ENCODE measurements at regions not wholly inside any gene's neighbourhood (a gene's known extent, or its start where the extent isn't known, plus 50 kb on each side); places are given as distances from the start of the nearest gene placed in this dataset.

- Histone ChIP-seq H2AFZ (ENCODE audit: low read depth, low read length) (no peak overlapping the region), H3K4me3 (ENCODE audit: low read length) (no peak overlapping the region), H3K27ac (ENCODE audit: low read length) (no peak overlapping the region), H4K20me1 (ENCODE audit: insufficient read depth, low read length) (no peaks in the 10 kb centered on the region), H3K27me3 (ENCODE audit: low read depth, low read length) (no peaks in the 10 kb centered on the region), H3K36me3 (replicated peaks; ENCODE audit: low read depth, low read length) (no peaks in the 10 kb centered on the region), H3K4me1 (ENCODE audit: low read length) (no peaks in the 10 kb centered on the region), H3K4me2 (ENCODE audit: low read length) (no peak overlapping the region), H3K9ac (ENCODE audit: low read length) (no peak overlapping the region), H3K79me2 (ENCODE audit: low read length) (no peaks in the 10 kb centered on the region), H3K9me3 (ENCODE audit: insufficient read depth, low read length) (no peaks in the 10 kb centered on the region)
- TF ChIP-seq CTCF (IDR thresholded peaks at IDR 0.05; ENCODE audit: low read depth, low read length) (no peak), EZH2phosphoT487 (IDR thresholded peaks at IDR 0.05; ENCODE audit: low read depth) (no peak)
Measured at GRCh38 chr3:34399401-34399800, 601.0 kb downstream of the PDCD6IP start.

GRCh38 chr3:34405159-34405558, 606.7 kb downstream of the PDCD6IP start:
- H3K27me3 ChIP-seq (ENCODE audit: low read depth, low read length) = no peaks in the 10 kb centered on the region
- H3K79me2 ChIP-seq (ENCODE audit: low read length) = no peaks in the 10 kb centered on the region
- TF ChIP-seq EZH2phosphoT487 (IDR thresholded peaks at IDR 0.05; ENCODE audit: low read depth) (no peak), CTCF (IDR thresholded peaks at IDR 0.05; ENCODE audit: low read depth, low read length) (no peak)
- H3K4me1 ChIP-seq (ENCODE audit: low read length) = peaks cover 13% of the 10 kb centered on the region
- H3K27ac ChIP-seq (ENCODE audit: low read length) = no peak overlapping the region
- H3K4me2 ChIP-seq (ENCODE audit: low read length) = no peak overlapping the region
- H4K20me1 ChIP-seq (ENCODE audit: insufficient read depth, low read length) = no peaks in the 10 kb centered on the region
- no peak overlapping the region for H3K9ac ChIP-seq (ENCODE audit: low read length)
- no peak overlapping the region for H2AFZ ChIP-seq (ENCODE audit: low read depth, low read length)
- H3K4me3 ChIP-seq (ENCODE audit: low read length) = no peak overlapping the region
- no peaks in the 10 kb centered on the region for H3K36me3 ChIP-seq (replicated peaks; ENCODE audit: low read depth, low read length)
- no peaks in the 10 kb centered on the region for H3K9me3 ChIP-seq (ENCODE audit: insufficient read depth, low read length)

- Histone ChIP-seq H3K27ac (ENCODE audit: low read length) (no peak overlapping the region), H3K36me3 (replicated peaks; ENCODE audit: low read depth, low read length) (no peaks in the 10 kb centered on the region)
- TF ChIP-seq EZH2phosphoT487 (IDR thresholded peaks at IDR 0.05; ENCODE audit: low read depth) (no peak), CTCF (IDR thresholded peaks at IDR 0.05; ENCODE audit: low read depth, low read length) (no peak)
Measured at GRCh38 chr3:34407281-34407680, 608.9 kb downstream of the PDCD6IP start.

GRCh38 chr3:34408088-34408487, 609.7 kb downstream of the PDCD6IP start:
- H3K36me3 ChIP-seq (replicated peaks; ENCODE audit: low read depth, low read length) = no peaks in the 10 kb centered on the region
- H3K27me3 ChIP-seq (ENCODE audit: low read depth, low read length) = no peaks in the 10 kb centered on the region
- H3K4me3 ChIP-seq (ENCODE audit: low read length) = no peak overlapping the region
- H4K20me1 ChIP-seq (ENCODE audit: insufficient read depth, low read length) = no peaks in the 10 kb centered on the region
- no peak overlapping the region for H2AFZ ChIP-seq (ENCODE audit: low read depth, low read length)
- no peaks in the 10 kb centered on the region for H3K9me3 ChIP-seq (ENCODE audit: insufficient read depth, low read length)
- H3K9ac ChIP-seq (ENCODE audit: low read length) = no peak overlapping the region
- no peaks in the 10 kb centered on the region for H3K79me2 ChIP-seq (ENCODE audit: low read length)
- TF ChIP-seq EZH2phosphoT487 (IDR thresholded peaks at IDR 0.05; ENCODE audit: low read depth) (no peak), CTCF (IDR thresholded peaks at IDR 0.05; ENCODE audit: low read depth, low read length) (no peak)
- no peak overlapping the region for H3K27ac ChIP-seq (ENCODE audit: low read length)
- H3K4me2 ChIP-seq (ENCODE audit: low read length) = no peak overlapping the region; the same call in 1 of the 2 replicates
- H3K4me1 ChIP-seq (ENCODE audit: low read length) = peaks cover 18% of the 10 kb centered on the region

More at GRCh38 chr3:34407281-34407680, 608.9 kb downstream of the PDCD6IP start:
- Histone ChIP-seq H3K27me3 (ENCODE audit: low read depth, low read length) (no peaks in the 10 kb centered on the region), H3K4me1 (ENCODE audit: low read length) (peaks cover 17% of the 10 kb centered on the region), H3K4me2 (ENCODE audit: low read length) (no peak overlapping the region), H4K20me1 (ENCODE audit: insufficient read depth, low read length) (no peaks in the 10 kb centered on the region), H3K9ac (ENCODE audit: low read length) (no peak overlapping the region), H2AFZ (ENCODE audit: low read depth, low read length) (no peak overlapping the region), H3K79me2 (ENCODE audit: low read length) (no peaks in the 10 kb centered on the region), H3K9me3 (ENCODE audit: insufficient read depth, low read length) (no peaks in the 10 kb centered on the region), H3K4me3 (ENCODE audit: low read length) (no peak overlapping the region)
